Loucy (cell line): ENCODE measurements at regions not wholly inside any gene's neighbourhood (a gene's known extent, or its start where the extent isn't known, plus 50 kb on each side); places are given as distances from the start of the nearest gene placed in this dataset.

Source experiments
- CTCF ChIP-seq: fragments of 200-600 bp; sonication (generic); conservative IDR thresholded peaks from 2 replicates; pipeline ENCODE4 v1.5.1; 2014; ENCODE audit warnings: mild to moderate bottlenecking, antibody characterized with exemption, low read length
- EZH2phosphoT487 ChIP-seq: fragments of 200-600 bp; IDR thresholded peaks from 2 replicates; pipeline ENCODE4 v1.6.1; 2018; ENCODE audit warnings: antibody characterized with exemption, mild to moderate bottlenecking, moderate library complexity, borderline replicate concordance

GRCh38 chr1:170296211-170296610, 150.5 kb downstream of the NTMT2 start:
- TF ChIP-seq CTCF (no peak), EZH2phosphoT487 (no peak)
